ENCODE measurements at regions not wholly inside any gene's neighbourhood (a gene's known extent, or its start where the extent isn't known, plus 50 kb on each side); places are given as distances from the start of the nearest gene placed in this dataset.

DNA sequence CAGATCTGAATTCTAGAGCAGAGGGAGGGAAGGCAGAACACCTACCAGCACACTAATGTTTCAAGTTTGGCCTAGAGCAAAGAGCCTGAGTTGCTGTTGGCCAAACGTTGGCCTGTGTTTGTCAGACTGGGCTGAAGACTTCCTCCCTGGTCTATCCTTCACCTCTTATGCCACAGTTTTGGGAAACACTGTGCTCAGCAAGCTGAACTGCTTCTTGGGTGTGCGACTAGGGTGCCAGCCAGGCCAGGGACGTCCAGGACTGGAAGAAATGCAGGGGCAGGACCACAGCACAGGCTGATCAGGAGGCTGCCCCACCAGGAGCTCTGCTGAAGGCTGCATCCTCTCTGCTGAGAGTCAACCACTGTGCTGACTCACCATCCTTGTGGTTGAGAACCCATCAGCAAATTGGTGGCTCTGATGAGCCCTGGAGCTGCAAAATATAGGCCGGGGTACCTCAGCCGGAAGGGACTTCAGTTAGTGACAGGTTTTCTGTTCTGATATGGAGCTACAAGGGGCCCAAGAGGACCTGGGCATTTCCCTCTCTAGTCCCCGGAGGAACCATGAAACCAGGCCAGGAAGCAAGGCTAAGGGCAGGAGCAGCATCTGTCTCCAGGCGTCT is 131.6 kb upstream of the RASGRP1 start:
- DNase-seq (ENCODE audit: low read depth) = peak; percentile 59

DNA sequence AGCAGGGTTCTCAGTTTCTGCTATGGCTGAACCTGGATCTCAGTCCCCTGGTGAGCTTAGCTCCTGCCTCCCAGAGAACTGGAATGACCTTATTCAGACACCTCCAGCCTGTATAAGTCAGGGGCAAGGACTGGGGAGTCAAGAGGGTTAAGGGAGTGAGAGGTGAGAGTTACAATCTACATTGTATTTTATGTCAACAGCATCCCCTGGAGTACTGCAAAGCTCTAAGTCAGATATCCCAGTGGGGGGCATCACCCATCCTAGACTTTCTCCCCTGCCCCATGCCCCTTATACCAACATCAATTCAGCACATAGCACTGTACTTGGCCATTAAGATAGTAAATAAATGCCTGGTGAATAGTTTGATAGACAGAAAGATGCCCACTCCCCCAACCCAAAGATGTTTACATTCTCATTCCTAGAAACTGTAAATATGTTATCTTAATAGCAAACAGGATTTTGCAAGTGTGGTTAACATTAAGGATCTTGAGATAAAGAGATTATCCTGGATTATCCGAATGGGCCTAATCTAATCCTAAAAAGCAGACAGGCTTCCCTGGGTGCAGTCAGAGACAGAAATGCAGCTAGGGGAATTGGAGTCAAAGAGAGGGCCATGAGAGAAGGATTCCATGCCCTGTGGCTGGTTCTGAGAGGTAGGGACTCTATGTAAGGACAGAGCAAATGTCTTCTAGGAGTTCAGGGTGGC is 132.3 kb upstream of the RASGRP1 start:
- no peak for DNase-seq (ENCODE audit: low read depth)

DNA sequence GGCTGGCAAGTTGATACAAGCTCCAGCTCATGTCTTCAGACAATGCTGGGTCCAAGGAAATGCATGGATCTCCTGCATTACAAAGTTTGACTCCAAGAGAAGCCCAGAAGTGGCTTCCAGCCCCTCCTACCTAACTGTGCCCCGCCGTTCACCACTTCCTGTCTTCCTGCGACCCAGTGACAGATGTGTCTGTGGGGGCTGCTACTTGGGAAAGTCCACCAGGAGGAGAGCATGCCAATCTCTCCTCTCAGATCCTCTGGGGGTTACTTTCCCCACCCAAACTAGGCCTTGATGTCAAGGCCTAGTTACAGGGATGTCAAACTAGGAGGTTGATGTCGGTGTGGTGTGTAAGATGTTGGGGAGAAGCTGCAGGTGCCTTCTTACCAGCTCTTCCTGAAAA is 133.6 kb upstream of the RASGRP1 start:
- DNase-seq (ENCODE audit: low read depth) = no peak

DNA sequence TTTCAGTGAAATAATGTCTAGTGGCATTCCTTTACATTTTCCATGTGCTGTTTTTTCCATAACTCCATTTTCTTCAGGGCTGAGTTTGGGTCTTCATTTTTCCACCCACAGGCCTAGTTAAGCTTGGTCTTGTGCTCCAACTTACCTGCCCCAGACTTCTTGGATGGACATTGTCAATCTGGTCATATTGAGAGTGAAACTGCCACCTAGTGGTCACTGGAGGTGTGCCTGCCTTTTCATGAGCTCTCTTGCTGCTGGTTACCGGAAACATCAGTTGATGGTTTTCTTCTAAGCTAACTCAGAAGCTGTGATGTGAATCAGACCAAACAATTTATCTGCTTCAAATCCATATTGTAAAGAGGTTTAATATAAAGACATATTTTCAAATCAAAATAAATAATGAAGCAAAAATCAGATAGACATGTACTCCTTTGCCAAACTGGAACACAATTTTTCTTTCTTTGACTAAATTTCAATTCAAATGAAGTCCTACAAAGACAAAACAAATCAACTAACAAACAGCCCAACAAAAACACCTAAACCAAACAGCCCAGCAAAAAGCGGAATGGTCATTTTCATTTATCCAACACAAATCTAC is 135.1 kb upstream of the RASGRP1 start:
- DNase-seq (ENCODE audit: low read depth) = peak; percentile 68

DNA sequence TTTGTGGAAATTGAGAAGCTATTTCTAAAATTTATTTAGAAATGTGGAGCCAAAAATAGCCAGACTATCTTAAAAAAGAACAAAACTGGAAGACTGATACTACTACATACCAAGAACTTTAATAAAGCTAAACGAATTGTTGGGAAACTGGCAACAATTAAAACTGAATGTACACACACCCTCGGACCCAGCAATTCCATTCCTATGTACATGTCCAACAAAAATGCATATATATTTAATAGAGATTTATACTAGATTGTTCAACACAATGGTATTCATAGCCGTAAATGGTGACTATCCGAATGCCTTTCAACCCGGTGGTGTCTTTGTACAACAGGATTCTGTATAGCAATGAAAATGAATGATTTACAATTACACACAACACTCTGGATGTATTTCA is 136.5 kb upstream of the RASGRP1 start:
- no peak for DNase-seq (ENCODE audit: low read depth)

DNA sequence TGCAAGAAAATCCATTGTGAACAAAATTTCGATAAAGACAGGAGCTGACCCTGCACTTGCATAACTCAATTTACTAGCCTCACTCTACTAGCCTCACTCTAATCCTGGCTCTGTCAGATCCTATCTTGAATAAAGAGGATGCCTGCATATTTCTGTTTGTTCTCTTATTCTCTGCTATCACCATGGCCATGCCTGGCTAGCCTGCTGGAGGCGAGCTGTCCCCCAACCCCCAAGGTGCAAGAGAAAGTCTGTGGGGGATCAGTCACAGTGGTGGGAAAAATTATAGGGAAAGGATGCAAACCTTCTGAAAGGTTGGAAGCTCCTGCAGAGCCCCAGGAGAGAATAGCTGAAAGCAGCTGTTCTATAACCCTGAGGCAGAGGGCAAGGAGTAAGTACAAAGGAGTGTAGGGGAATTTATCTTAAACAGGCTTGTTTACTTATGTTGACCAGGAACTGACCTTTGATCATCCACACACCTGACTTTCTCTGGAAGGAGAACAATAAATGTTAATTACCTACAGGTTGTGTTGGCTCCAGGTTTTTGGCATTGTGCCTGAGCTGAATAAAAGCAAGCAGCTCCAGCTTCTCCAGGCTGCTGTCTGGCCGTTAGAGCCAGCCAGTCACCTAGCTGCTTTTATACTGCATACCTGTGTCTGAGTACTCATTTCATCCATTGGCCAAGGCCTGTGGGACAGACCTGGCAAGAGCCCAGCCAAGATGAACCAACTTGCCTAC is 137.7 kb upstream of the RASGRP1 start:
- no peak for DNase-seq (ENCODE audit: low read depth)

DNA sequence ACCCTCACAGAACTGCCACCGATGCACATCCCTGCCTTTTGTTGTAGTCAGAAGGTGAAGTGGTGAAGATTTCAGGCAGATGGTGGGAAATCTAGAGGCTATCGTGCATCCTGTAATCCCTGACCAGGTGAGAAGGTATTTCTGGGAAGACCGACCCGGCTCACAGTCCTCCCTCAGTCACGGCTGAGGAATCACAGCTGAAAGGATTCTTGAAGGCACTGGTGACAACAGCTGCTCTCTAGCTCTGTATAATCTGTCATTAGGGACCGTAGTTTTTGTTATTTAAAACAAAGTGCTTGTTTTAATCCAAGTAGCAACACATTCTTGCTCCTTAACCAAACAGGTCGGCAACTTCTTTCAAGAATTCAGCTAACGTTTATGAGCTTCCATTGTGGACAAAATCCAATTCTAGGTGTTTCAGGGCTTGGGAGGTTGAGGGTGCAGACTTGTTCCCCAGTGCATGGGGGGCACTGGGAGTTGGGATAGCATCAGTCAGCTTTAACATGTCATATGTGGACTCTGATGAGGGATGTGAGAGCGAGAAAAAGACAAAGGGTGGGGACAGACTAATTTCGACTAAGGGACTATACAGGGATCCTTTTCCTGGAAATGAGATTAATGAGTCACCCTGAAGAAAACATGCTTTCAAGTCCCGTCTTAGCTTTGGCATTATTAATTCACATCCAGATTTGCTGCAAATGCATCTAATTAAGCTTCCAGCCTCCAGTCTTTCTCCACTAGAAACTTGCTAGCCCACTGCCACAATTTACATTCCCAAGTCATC is 141.0 kb upstream of the RASGRP1 start:
- DNase-seq (ENCODE audit: low read depth) = no peak

DNA sequence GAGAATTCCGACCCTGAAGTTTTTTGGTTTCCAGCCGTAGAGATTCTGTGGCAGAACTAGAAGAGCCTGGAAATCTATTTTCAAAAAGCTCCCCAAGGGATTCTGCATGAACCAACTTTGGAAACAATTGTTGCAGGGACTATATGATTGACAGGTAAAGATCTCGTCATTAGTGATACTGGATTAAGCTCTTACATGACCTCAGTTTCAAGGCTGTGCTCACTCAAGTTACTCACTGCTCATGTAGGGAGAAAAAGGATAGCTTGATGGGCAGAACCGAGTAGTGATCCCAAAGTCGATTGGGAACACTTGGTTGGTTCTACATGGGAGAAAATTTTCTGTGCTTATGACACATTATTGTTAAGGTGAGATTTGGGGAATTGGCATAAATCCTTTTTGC is 142.3 kb upstream of the RASGRP1 start:
- no peak for DNase-seq (ENCODE audit: low read depth)

DNA sequence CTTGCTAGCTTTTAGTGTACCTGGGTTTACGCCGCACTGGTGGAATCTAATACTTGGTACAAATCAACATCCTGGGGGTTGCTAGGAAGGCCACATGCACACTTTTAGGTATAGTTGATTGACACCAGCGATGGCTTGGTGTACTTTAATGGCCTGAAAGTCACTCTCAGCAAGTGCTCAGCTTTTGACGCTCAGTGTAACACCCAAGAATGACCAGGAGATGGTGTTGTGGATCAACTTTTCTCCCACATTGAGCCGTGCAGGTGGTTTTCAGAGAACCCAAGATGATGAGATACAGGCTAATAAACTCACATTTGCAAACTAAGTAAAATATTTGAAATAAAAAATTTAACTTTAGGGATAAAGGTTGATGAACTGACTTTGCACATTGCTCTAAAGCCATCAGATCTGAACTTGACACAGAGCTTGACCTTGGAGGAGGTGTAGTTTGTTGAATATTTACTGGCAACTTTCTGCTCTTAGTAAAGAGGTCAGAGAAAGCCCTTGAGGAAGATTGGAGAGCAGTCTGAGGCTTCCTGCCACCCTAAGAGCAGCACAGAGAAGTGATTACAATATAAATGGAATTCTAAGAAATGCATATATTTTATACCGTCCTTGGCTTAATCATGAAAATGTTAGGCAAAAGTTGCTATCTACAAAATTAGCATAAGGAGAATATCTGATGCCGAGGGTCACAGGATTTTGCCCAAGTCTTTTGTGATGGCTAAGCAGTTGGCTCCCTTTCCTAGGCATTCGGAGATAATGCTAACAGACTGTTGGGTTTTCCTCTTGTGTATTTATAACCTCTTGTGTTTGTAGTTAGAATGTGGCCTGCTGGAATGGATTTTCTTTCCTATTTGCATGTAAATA is 143.4 kb upstream of the RASGRP1 start:
- DNase-seq (ENCODE audit: low read depth) = peak; percentile 70

DNA sequence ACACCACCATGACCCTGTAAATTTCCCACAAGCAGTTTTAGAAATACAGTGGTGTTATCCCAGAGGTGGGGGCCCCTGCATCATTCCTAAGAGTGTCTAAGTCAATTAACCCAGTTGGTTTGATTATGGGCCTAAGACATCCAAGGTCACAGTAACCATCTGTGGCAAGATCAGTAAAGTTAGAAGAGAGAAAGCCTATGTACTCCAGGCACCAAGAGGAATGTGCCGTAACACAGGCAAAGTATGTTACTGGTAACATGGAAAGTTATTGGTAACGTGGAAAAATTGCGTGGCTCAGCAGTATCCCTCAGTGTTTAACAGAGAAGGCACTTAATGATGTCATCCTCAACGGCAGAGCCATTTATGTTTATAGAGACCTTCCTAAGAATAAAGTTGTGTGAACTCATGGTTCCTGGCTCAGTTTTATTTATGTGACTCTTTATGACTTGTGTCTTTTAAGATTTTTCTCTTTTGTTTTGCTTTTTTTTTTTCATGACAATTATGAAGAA is 144.1 kb upstream of the RASGRP1 start:
- DNase-seq (ENCODE audit: low read depth) = no peak

DNA sequence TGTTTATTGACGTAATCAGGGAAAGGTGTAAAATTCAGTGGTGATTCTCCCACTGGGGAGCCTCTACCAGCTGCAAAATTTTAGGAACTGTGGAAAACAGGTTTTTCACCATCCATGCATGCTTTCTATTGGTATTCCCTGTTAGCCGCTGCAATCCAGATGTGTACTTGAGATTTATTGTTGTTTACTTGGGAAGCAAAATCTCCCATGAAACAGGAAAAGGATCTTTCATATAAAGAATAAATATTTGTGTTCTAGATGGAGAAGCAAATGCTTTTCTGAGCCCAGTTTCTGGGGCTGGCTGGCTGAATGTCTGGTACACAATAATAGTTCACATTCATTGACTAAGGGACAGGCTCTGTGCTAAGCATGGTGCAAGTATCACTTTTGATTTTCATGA is 144.6 kb upstream of the RASGRP1 start:
- no peak for DNase-seq (ENCODE audit: low read depth)

DNA sequence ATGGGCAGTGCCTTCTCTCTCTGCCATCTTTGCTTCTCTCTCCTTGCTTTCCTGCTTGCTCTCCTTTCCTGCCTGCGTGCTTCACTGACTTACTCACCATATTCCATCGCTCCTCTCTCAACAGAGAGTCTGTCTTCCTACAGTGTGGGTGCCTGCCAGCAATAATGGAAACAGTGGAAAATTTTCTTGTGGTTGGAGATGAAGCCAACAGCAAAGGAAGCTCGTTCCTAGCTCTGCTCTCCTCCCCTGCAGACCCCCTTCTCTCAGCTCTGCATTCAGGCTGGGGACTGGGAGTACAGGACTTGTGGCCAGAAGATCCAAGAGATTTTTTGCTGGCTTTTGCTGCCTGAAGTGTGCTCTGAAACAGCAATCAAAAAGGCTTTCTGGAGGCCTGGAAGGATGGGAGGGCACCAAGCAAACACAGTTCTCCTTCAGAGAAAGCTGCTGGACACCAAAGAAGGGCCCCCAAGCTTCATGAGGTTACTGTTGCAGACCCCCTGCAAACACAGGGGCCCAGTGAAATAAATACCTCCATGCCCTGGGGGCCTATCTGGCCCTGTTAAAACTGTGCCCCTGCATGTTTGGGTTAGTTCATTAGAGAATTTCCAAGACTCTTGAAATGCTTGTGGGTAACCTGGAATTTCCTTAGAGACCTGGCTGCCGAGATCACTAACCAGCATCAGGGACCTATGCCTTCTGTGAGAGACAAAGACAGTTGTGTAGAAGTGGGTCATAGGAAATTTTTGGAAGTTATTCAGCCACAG is 149.9 kb upstream of the RASGRP1 start:
- DNase-seq (ENCODE audit: low read depth) = peak; percentile 59

DNA sequence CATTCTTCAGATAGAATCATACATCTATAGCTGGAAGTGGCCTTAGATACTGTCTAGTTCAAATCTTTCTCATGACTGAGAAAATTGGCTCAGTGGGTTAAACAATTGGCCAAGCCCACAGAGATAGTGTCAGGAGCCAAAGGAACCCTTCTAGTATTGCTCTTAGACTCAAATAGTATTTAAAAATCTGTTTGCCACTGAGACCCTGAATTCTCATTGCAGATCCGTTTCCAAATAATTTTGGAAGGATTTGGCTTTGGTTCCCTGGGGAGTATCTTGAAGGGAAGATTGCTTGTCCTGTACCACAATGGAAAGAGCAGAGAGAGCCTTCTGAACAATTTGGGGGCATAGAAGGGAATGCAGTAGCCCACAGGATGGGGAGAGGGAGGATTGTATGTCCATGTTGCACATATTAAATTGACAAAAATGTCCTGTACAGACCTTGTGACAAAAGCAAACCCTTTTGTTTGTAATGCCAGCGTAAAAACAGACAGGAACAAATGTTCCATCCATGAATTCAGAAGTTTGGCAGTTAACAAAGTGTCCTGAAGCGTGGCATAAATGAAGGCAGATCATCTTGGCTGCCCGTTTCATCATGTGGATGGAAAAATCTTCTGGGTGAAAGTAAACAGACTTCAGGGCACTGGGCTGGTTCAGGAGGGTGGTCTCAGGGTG is 156.4 kb upstream of the RASGRP1 start:
- no peak for DNase-seq (ENCODE audit: low read depth)

DNA sequence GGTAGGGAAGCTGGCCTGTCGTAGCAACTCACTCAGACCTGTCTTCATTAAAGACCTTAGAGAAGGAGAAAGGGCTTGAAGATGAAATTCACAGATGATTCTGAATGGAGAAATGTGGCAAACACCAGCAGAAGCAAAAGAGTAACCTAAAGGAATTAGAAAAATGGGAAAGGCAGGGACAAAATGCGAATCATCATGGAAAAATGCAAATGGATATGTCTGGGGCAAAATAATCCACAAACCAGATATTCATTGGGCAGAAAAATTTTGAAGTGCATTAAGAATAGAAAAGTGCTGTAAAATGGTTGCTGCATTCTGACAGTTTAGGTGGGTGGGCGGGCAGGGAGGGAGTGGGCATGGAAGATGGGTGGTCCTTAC is 156.9 kb upstream of the RASGRP1 start:
- DNase-seq (ENCODE audit: low read depth) = no peak

DNA sequence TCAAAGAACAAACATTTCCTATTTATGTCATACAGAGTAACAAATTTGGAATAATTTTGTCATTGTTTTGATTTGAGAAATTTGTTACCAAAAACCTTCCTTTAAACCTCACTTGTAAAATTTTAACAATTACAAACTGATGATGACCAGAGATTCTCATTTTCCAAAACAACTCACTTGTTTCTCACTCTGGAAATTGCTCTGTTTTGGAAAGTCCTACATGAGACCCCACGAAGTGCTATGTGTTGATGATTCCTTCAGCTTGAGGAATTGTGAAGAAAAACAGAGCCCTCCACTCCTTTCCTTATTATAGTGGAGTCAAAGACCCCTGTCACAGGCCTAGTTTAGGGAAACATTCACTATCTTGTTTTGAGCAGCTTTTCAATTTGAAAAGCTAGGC is 157.6 kb upstream of the RASGRP1 start:
- no peak for DNase-seq (ENCODE audit: low read depth)

DNA sequence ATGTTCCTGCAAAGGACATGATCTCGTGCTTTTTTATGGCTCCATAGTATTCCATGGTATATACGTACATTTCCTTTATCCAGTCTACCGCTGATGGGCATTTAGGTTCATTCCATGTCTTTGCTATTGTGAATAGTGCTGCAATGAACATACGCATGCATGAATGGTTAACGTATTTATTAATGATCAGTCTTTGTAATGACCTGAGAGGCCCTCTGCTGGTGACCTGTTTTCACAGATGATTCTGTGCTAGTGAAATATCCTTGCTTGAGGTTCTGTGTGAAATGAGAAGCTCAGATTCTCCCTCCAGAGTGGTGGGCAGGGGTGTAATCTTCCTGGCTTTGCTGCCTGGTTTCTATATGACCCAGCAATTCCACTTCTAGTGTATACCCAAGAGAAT is 160.2 kb upstream of the RASGRP1 start:
- DNase-seq (ENCODE audit: low read depth) = no peak

DNA sequence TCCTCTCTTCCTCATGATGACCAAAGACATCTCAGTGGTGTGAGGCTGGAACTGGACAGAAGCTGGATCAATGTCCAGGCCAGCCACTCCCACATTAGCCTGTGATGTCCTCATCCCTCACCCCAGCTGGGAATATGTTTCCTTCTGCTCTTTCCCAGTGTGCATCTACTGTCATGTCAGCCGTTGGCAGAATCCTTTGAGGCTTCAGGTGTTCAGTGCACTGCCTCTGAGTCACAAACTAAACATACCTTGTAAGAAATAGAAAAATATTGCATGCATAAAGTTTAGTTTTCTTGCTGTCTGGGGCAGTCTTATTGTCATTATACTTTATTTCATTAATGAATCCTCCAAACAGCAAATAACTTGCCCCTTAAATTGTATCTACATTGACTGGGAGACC is 161.6 kb upstream of the RASGRP1 start:
- DNase-seq (ENCODE audit: low read depth) = no peak

DNA sequence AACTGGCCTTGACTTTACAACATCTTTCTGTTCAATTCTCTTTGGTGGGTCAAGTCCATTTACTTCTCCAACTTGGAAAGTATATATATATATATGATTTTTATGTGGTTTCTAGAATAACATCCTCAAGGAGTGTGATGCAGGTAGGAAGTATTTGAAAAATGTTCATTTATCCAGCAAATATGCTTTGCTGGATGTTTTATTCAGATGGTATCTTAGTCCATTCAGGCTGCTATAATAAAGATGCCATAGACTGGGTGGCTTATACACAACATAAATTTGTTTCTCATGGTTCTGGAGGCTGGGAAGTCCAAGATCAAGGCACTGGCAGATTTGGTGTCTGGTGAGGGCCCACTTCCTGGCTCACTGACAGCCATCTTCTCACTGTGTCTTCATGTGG is 168.7 kb upstream of the RASGRP1 start:
- DNase-seq (ENCODE audit: low read depth) = peak; percentile 3

DNA sequence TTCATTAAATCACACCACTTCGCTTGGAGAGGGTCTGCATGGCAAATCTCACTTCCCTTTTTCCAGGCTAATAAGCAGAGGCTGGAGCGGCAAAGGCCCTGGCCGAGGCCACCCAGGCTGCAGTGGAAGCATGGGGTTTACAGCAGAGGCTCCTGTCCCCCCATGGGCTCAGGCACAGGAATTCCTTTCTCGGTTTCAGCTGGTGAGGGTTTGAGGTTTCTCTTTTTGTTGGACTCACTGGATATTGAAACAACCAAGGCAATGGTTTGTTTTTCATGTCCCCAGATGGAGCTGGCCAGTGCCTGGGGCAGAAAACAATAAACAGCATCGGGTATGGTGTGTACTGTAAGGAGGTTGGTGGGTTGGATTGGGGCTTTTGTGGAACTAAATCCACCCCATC is 175.6 kb upstream of the RASGRP1 start:
- no peak for DNase-seq (ENCODE audit: low read depth)

DNA sequence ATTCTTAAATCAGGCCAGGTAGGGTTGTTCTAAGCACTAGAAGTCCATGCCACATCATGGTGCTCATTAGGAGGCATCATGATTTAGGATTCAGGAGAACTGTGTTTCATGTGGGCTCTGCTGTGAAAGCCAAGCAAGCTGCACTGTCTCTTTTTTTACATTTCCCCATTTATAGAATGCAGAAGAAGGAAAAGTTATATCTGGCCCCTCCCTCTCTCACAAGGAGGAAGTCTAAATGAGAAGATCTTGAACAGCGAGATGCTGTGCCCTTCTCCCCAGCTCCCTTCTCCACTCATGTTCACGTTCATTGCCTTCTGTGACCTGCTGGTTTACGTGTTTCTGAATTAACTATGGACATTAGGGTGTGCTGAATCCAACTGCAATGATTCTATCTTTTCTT is 178.5 kb upstream of the RASGRP1 start:
- DNase-seq (ENCODE audit: low read depth) = no peak

Data from iris pigment epithelial cell (primary cell).